ENCODE measurements at regions not wholly inside any gene's neighbourhood (a gene's known extent, or its start where the extent isn't known, plus 50 kb on each side); places are given as distances from the start of the nearest gene placed in this dataset.

DNA sequence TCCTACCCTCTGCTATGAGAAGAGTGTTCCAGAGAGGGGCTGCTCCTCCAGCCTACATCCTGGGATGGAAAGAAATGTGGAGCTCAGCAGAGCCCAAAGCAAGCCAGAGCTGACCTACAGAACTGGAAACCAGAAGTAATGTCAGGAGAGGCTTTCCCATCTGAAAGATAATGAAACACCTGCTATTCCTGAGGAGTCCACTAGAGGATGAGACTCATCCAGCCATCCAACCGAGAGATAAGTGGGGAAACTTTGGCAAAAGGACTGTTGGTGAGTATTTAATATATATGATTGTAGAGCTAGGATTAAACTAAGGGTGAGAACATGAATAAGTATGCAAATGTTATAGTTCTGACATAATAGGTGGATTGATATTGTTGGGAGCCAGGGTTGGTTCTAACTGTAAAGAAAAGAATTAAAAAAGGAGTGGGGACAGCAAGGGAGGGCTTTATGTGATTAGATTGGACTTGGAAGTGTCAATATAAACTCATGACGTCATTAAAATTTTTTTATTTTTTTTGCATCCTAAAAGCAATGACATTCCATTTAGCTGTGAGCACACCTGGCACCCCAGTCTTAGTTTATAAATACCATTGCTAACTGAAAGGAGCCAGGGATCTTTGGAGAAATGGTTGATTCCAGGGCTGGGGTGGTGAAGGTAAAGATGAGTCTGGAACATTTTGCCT, 312.8 kb upstream of the NFE2L3 start:
- no peak for FAIRE-seq
- no peak for DNase-seq (ENCODE audit: insufficient read length, low spot score)
- TF ChIP-seq, protein P1, sequence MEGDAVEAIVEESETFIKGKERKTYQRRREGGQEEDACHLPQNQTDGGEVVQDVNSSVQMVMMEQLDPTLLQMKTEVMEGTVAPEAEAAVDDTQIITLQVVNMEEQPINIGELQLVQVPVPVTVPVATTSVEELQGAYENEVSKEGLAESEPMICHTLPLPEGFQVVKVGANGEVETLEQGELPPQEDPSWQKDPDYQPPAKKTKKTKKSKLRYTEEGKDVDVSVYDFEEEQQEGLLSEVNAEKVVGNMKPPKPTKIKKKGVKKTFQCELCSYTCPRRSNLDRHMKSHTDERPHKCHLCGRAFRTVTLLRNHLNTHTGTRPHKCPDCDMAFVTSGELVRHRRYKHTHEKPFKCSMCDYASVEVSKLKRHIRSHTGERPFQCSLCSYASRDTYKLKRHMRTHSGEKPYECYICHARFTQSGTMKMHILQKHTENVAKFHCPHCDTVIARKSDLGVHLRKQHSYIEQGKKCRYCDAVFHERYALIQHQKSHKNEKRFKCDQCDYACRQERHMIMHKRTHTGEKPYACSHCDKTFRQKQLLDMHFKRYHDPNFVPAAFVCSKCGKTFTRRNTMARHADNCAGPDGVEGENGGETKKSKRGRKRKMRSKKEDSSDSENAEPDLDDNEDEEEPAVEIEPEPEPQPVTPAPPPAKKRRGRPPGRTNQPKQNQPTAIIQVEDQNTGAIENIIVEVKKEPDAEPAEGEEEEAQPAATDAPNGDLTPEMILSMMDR (IDR thresholded peaks at IDR 0.05; ENCODE audit: insufficient read depth, missing control alignments), result no peak

DNA sequence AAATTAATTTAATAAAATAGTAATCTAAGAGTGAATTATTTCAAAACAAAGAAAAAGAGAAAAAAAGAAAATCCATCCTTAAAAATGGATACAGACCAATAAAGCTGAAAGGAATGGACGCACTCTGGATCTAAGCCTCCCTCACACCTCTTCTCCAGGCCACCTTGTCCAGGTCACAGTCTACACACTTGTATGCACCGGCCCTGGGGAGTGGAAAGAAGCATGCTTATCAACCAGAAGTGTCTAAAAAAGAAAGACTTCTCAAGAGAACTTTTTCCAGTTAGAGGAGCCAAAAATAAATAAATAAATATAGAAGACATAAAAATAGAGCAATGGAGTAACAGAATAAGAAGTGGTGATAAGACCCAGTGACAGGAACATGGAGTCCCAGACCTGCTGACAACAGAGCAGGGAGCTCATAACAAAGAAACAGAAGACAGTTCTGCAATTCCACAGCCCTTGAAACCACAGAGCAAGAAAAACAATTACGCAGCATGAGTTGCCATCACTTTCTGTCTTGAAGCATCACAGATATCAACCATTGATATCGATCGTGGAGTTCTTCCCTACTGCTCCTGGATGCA, 311.7 kb upstream of the NFE2L3 start:
- no peak for DNase-seq (ENCODE audit: insufficient read length, low spot score)
- TF ChIP-seq, protein P1 (IDR thresholded peaks at IDR 0.05; ENCODE audit: insufficient read depth, missing control alignments), result no peak
- FAIRE-seq, result no peak

DNA sequence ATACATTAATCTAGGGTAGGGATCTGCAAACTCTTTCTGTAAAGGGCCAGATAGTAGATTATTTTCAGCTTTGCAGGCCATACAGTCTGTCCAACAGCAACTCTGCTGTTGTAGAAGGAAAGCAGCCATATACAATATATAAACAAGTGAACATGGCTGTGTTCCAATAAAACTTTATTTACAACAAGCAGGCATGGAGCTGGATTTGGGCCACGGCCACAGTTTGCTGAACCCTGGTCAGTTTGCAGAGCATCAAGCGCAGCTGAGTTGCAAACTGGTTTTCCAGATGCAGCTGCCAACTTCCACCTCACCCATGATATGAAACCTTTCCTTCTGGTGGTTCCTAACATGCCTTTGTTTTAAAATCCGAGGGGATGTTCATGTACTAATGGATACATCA, 310.4 kb upstream of the NFE2L3 start:
- FAIRE-seq, result no peak
- DNase-seq (ENCODE audit: insufficient read length, low spot score), result no peak
- TF ChIP-seq, protein P1 (IDR thresholded peaks at IDR 0.05; ENCODE audit: insufficient read depth, missing control alignments), result no peak

DNA sequence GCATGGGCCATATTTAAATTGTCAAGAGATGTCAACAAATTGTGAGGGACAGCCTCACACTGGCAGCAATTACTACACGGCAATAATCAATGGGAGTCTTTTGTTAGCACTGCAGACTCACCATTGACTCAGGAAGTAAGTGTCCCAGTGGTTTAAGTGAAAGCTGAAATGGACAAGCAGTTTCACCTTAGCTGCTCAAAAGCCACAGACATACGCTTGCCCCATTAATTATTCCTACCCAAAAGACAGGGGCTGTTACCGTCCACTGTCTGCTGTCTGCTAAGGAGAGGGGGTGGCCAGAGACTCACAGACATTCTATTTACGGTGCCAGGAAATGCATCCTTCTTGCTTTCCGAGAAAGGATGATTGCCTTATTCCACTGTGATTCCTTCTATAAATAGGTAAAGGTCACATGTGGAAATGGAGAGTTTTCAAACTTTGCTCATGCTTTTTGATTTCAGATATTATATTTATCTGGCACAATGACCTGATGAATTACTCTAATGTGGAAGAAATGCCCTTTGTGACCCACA, 309.7 kb upstream of the NFE2L3 start:
- FAIRE-seq (no peak), DNase-seq (ENCODE audit: insufficient read length, low spot score) (no peak)
- TF ChIP-seq, protein P1 (IDR thresholded peaks at IDR 0.05; ENCODE audit: insufficient read depth, missing control alignments), result no peak

DNA sequence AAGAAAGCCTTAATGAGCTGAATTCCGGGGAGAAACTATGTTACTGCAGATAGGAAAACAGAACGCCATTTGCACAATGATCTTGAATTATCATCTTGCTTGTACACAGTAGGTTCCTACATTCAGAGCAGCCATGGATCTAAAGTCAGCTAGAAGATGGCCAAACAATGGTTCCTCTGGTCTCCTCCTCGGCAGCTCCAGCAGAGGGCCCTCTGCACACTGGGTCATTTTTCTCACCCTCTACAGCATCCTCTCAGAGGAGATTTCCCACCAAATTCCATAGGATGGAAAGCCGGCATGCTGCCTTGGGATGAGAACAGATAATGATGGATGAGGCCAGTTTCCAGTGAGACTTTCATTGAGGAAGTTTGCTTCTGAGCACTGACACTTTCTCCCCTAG, 308.5 kb upstream of the NFE2L3 start:
- FAIRE-seq (no peak), DNase-seq (ENCODE audit: insufficient read length, low spot score) (no peak)

DNA sequence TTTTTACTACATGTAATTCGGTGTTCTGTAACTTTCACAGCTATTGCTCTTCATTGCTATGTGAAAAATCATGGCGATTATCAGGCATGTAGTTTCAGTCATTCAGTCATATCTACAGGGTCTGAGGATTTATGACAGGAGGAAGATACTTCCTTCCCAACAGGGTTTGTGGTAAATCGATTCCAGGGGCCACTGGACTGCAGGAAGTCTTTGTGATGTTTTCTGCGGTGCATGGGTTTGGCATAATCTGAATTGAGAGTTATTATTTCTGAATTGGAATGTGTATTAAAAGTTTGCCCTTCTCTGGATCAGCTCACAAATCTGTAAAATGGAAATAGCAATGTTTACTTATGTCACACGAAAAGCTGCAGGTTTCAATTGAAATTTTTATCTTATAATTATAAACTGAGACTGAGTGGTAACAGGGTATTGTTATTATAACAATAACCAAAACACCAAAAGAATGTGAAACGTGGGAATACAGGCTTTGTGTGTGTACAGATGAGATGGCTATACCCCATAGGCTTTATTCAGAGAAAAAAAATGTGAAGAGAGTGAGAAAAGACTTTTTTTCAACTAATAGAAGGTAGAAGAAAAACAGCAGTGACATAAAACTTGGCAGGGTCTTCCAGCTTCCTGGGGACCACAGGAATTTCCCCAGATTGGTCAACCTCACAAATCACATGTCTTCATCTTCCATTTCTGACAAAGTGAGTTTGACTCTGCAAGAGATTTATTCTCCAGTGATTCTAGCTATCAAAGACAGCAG, 307.7 kb upstream of the NFE2L3 start:
- no peak for FAIRE-seq
- DNase-seq (ENCODE audit: insufficient read length, low spot score), result no peak
- TF ChIP-seq, protein P1 (IDR thresholded peaks at IDR 0.05; ENCODE audit: insufficient read depth, missing control alignments), result no peak

More for the DNA sequence above, 308.5 kb upstream of the NFE2L3 start:
- TF ChIP-seq, protein P1 (IDR thresholded peaks at IDR 0.05; ENCODE audit: insufficient read depth, missing control alignments), result no peak

Measured in D721Med (cell line).